HCT116 (cell line): ENCODE measurements at regions not wholly inside any gene's neighbourhood (a gene's known extent, or its start where the extent isn't known, plus 50 kb on each side); places are given as distances from the start of the nearest gene placed in this dataset.

Source experiments
- ATAC-seq: fragments of 200-7000 bp; cut with Tn5 transposase; 2 replicates; pipeline ENCODE4 v1.9.1; 2020; ENCODE audit warnings: mild to moderate bottlenecking, moderate library complexity
- BruUV-seq: library from RNA; stranded (reverse); fragments of 400-500 nt; replicated peaks from 2 replicates; lab custom pipeline; 2021; lab: Mats Ljungman, UMichigan
- CTCF ChIA-PET: fragments of 300-600 bp; sonication (Branson Sonifier 250); formaldehyde crosslinking; loops from one replicate; lab custom pipeline; 2021; ENCODE audit warnings: antibody characterized with exemption; lab: Charles Lee
- POLR2A ChIA-PET: fragments of 300-600, 350-600 bp; sonication (Branson Sonifier 250); formaldehyde crosslinking; loops from one replicate; lab custom pipeline; 2021; ENCODE audit warnings: antibody characterized with exemption; lab: Charles Lee
- RAD21 ChIA-PET, 2 experiments: fragments of 300-600 bp; sonication (Branson Sonifier 250); formaldehyde crosslinking; loops; one replicate each; lab custom pipeline; 2023; ENCODE audit warnings: low total read pairs in 2 of 2; ENCODE audit not compliant: uncharacterized antibody in 2 of 2, unreplicated experiment in 2 of 2, low non-redundant PET in 1 of 2; lab: Charles Lee
- DNase-seq: peaks from one replicate; pipeline ENCODE4 v3.0.0-alpha.2; 2010; ENCODE audit warnings: low read depth, low spot score
- H2AFZ ChIP-seq: fragments of 200-600 bp; shearing (Covaris generic), sonication (generic); 2 replicates; pipeline ENCODE4 v1.6.1; 2017; ENCODE audit warnings: low read depth, mixed run types, mixed read lengths, antibody characterized with exemption, low read length; ENCODE audit not compliant: poor library complexity, severe bottlenecking
- H3K27ac ChIP-seq: 2 replicates; pipeline ENCODE4 v1.5.1; 2012; ENCODE audit warnings: low read depth, low read length
- H3K27me3 ChIP-seq: fragments of 200-600 bp; sonication (generic); 2 replicates; pipeline ENCODE4 v1.6.1; 2016; ENCODE audit warnings: mixed run types, low read length, mixed read lengths; ENCODE audit not compliant: insufficient read depth
- H3K36me3 ChIP-seq, 2 experiments: fragments of 200-500 bp in 1 of 2; fragments of 200-600 bp in 1 of 2; sonication (Bioruptor generic) in 1 of 2; sonication (generic) in 1 of 2; 2 replicates each; pipeline versions ENCODE4 v1.5.1 to v1.6.1; 2014 to 2016; ENCODE audit warnings: low read length in 2 of 2, inconsistent platforms in 1 of 2, mixed read lengths in 1 of 2, mixed run types in 1 of 2; ENCODE audit not compliant: insufficient read depth in 2 of 2, control insufficient read depth in 1 of 2
- H3K4me1 ChIP-seq, 2 experiments: fragments of 200-600 bp in 1 of 2; sonication (generic) in 1 of 2; 2 replicates each; pipeline versions ENCODE4 v1.5.1 to v1.6.1; 2012 to 2017; ENCODE audit warnings: low read length in 2 of 2, inconsistent platforms in 1 of 2, mild to moderate bottlenecking in 1 of 2, mixed read lengths in 1 of 2, mixed run types in 1 of 2, moderate library complexity in 1 of 2; ENCODE audit not compliant: insufficient read depth in 2 of 2, control insufficient read depth in 1 of 2
- H3K4me2 ChIP-seq: fragments of 200-600 bp; sonication (generic); 2 replicates; pipeline ENCODE4 v1.6.1; 2017; ENCODE audit warnings: mixed run types, low read length, mixed read lengths
- H3K4me3 ChIP-seq, 2 experiments: fragments of 200-600 bp in 1 of 2; sonication (generic) in 1 of 2; replicated peaks in 1 of 2; 2 replicates each; pipeline ENCODE4 v1.5.1; 2011 to 2016; ENCODE audit warnings: low read length in 2 of 2, control low read depth in 1 of 2, low read depth in 1 of 2, mild to moderate bottlenecking in 1 of 2, mixed read lengths in 1 of 2, mixed run types in 1 of 2
- H3K79me2 ChIP-seq: fragments of 200-600 bp; sonication (generic); 2 replicates; pipeline ENCODE4 v1.6.1; 2017; ENCODE audit warnings: mild to moderate bottlenecking, mixed run types, low read length, moderate library complexity, mixed read lengths; ENCODE audit not compliant: insufficient read depth
- H3K9ac ChIP-seq: fragments of 200-600 bp; sonication (generic); 2 replicates; pipeline ENCODE4 v1.6.1; 2016; ENCODE audit warnings: low read length, mixed read lengths
- H3K9me2 ChIP-seq: fragments of 200-600 bp; sonication (generic), shearing (Covaris generic); 2 replicates; pipeline ENCODE4 v1.6.1; 2017; ENCODE audit warnings: mixed run types, mild to moderate bottlenecking, moderate library complexity; ENCODE audit not compliant: insufficient read depth
- H3K9me3 ChIP-seq, 2 experiments: fragments of 200-500 bp in 1 of 2; fragments of 200-600 bp in 1 of 2; sonication (Bioruptor generic) in 1 of 2; sonication (generic) in 1 of 2; 2 replicates each; pipeline ENCODE4 v1.6.1; 2014 to 2017; ENCODE audit warnings: low read length in 2 of 2, mixed read lengths in 2 of 2, inconsistent platforms in 1 of 2, low read depth in 1 of 2, mild to moderate bottlenecking in 1 of 2, mixed run types in 1 of 2, moderate library complexity in 1 of 2; ENCODE audit not compliant: control insufficient read depth in 1 of 2, insufficient read depth in 1 of 2
- H4K20me1 ChIP-seq: fragments of 200-600 bp; sonication (generic), shearing (Covaris generic); 2 replicates; pipeline ENCODE4 v1.6.1; 2017; ENCODE audit warnings: mixed run types, mild to moderate bottlenecking, moderate library complexity; ENCODE audit not compliant: insufficient read depth
- ATF3 ChIP-seq: IDR thresholded peaks from 2 replicates; pipeline ENCODE4 v1.6.1; 2012
- CEBPB ChIP-seq: IDR thresholded peaks from 2 replicates; pipeline ENCODE4 v1.6.1; 2012; ENCODE audit warnings: low read depth
- EGR1 ChIP-seq: IDR thresholded peaks from 2 replicates; pipeline ENCODE4 v1.6.1; 2012; ENCODE audit warnings: low read depth
- ELF1 ChIP-seq: IDR thresholded peaks from 2 replicates; pipeline ENCODE4 v1.6.1; 2012; ENCODE audit warnings: low read depth, borderline replicate concordance
- EZH2phosphoT487 ChIP-seq: fragments of 200-600 bp; IDR thresholded peaks from 2 replicates; pipeline ENCODE4 v1.6.1; 2018; ENCODE audit warnings: antibody characterized with exemption, borderline replicate concordance
- FOSL1 ChIP-seq: IDR thresholded peaks from 2 replicates; pipeline ENCODE4 v1.6.1; 2012; ENCODE audit warnings: low read depth
- JUND ChIP-seq: IDR thresholded peaks from 2 replicates; pipeline ENCODE4 v1.6.1; 2012
- POLR2A ChIP-seq: IDR thresholded peaks from 2 replicates; pipeline ENCODE4 v1.7.0; 2011; ENCODE audit warnings: borderline replicate concordance; ENCODE audit not compliant: insufficient read depth, insufficient read length; ENCODE audit errors: extremely low read depth
- RAD21 ChIP-seq: IDR thresholded peaks from 2 replicates; pipeline ENCODE4 v1.6.1; 2012; ENCODE audit warnings: low read depth, mild to moderate bottlenecking
- SP1 ChIP-seq: IDR thresholded peaks from 2 replicates; pipeline ENCODE4 v1.6.1; 2012; ENCODE audit warnings: low read depth
- intact Hi-C: fragments of 100-400 bp; cut with micrococcal nuclease; formaldehyde crosslinking; loops from 2 replicates; pipeline ENCODE4 v1.10.0; 2022
- TF ChIP-seq, protein P1 (sequence below): IDR thresholded peaks from 2 replicates; pipeline ENCODE4 v1.6.1; 2012

DNA sequence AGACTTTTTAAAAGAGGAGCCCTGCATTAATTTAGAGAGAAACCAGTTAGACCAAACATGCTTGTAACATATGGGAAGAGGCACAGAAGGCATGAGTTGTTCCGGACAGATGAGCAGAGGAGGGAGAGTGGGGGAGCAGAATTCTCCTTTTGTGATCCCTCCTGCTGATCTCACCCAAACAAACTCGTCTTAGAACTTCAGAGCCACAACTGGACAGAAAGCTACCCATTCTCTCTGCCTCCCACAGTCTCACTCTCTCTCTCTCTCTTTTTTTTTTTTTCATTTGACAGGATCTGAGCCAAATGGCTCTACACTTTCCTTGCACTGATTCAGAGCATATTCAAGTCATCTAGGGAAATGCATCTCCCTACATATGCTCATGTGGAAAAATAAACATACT, 196.0 kb upstream of the PAPPA start:
- Histone ChIP-seq H3K36me3 (no peaks in the 10 kb centered on the region), H3K27me3 (no peaks in the 10 kb centered on the region), H3K9me3 (no peaks in the 10 kb centered on the region), H4K20me1 (no peaks in the 10 kb centered on the region), H3K4me2 (no peak overlapping the region), H2AFZ (no peak overlapping the region), H3K4me3 (no peak overlapping the region), H3K79me2 (no peaks in the 10 kb centered on the region), H3K9me2 (no peaks in the 10 kb centered on the region), H3K27ac (no peak overlapping the region), H3K9ac (no peak overlapping the region), H3K4me1 (no peaks in the 10 kb centered on the region)
- DNase-seq, result no peak
- no peak for TF ChIP-seq JUND
- no peak for TF ChIP-seq ATF3
- no peak for TF ChIP-seq RAD21
- TF ChIP-seq CEBPB, result no peak
- no peak for TF ChIP-seq ELF1
- RAD21 ChIA-PET, result no interaction called here
- no TSS peak for BruUV-seq
- CTCF ChIA-PET, result no interaction called here
- ATAC-seq, result no peak
- intact Hi-C loops, result no loop called here
- POLR2A ChIA-PET, result no interaction called here

GRCh38 chr9:115964710-115965347, 188.8 kb upstream of the PAPPA start:
- Histone ChIP-seq H3K4me1 (no peaks in the 10 kb centered on the region), H3K9ac (no peak overlapping the region), H3K9me3 (no peaks in the 10 kb centered on the region), H3K36me3 (no peaks in the 10 kb centered on the region), H4K20me1 (no peaks in the 10 kb centered on the region), H3K4me3 (no peak overlapping the region), H3K4me2 (no peak overlapping the region), H2AFZ (no peak overlapping the region), H3K27me3 (no peaks in the 10 kb centered on the region), H3K9me2 (no peaks in the 10 kb centered on the region), H3K79me2 (no peaks in the 10 kb centered on the region), H3K27ac (no peak overlapping the region)
- RAD21 ChIA-PET, result no interaction called here
- CTCF ChIA-PET, result no interaction called here
- POLR2A ChIA-PET, result no interaction called here
- intact Hi-C loops, result no loop called here
- TF ChIP-seq ATF3 (no peak), ELF1 (no peak), EGR1 (no peak), SP1 (no peak), CEBPB (no peak), EZH2phosphoT487 (no peak), JUND (no peak), FOSL1 (no peak), POLR2A (no peak)
- TF ChIP-seq, protein P1, sequence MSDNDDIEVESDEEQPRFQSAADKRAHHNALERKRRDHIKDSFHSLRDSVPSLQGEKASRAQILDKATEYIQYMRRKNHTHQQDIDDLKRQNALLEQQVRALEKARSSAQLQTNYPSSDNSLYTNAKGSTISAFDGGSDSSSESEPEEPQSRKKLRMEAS, result no peak
- DNase-seq, result no peak
- no peak for ATAC-seq
- no TSS peak for BruUV-seq
